Hepatocyte (in vitro differentiated cells): ENCODE measurements at regions not wholly inside any gene's neighbourhood (a gene's known extent, or its start where the extent isn't known, plus 50 kb on each side); places are given as distances from the start of the nearest gene placed in this dataset.

ENCODE experiments used
- DNase-seq: peaks from one replicate; pipeline ENCODE4 v3.0.0-alpha.2; 2016; ENCODE audit warnings: low spot score
- H2AFZ ChIP-seq: fragments of 200-600 bp; sonication (generic); 2 replicates; pipeline ENCODE4 v1.6.0; 2016; ENCODE audit warnings: antibody characterized with exemption, mild to moderate bottlenecking
- H3K27ac ChIP-seq: fragments of 200-600 bp; sonication (generic); 2 replicates; pipeline ENCODE4 v1.5.1; 2016; ENCODE audit warnings: mild to moderate bottlenecking
- H3K27me3 ChIP-seq: fragments of 200-600 bp; sonication (generic); 2 replicates; pipeline ENCODE4 v1.6.1; 2016
- H3K36me3 ChIP-seq: fragments of 200-600 bp; sonication (generic); replicated peaks from 2 replicates; pipeline ENCODE4 v1.5.1; 2016; ENCODE audit warnings: low read depth; ENCODE audit not compliant: insufficient read depth
- H3K4me1 ChIP-seq: fragments of 200-600 bp; sonication (generic); 2 replicates; pipeline ENCODE4 v1.5.1; 2016; ENCODE audit warnings: mild to moderate bottlenecking, moderate library complexity; ENCODE audit not compliant: insufficient read depth
- H3K4me2 ChIP-seq: fragments of 200-600 bp; sonication (generic); 2 replicates; pipeline ENCODE4 v1.6.0; 2016
- H3K4me3 ChIP-seq: fragments of 200-600 bp; sonication (generic); 2 replicates; pipeline ENCODE4 v1.5.1; 2016; ENCODE audit warnings: mild to moderate bottlenecking
- H3K79me2 ChIP-seq: fragments of 200-600 bp; sonication (generic); 2 replicates; pipeline ENCODE4 v1.6.0; 2017; ENCODE audit warnings: mild to moderate bottlenecking
- H3K9me2 ChIP-seq: fragments of 200-600 bp; sonication (generic); replicated peaks from 2 replicates; pipeline ENCODE4 v1.6.0; 2017; ENCODE audit warnings: mild to moderate bottlenecking; ENCODE audit not compliant: insufficient read depth
- H3K9me3 ChIP-seq: fragments of 200-600 bp; sonication (generic); 2 replicates; pipeline ENCODE4 v1.5.1; 2016; ENCODE audit warnings: low read depth, mild to moderate bottlenecking
- H4K20me1 ChIP-seq: fragments of 200-600 bp; sonication (generic); 2 replicates; pipeline ENCODE4 v1.6.0; 2016; ENCODE audit warnings: mild to moderate bottlenecking; ENCODE audit not compliant: insufficient read depth, poor library complexity, severe bottlenecking
- CTCF ChIP-seq: fragments of 200-600 bp; sonication (generic); IDR thresholded peaks from 2 replicates; pipeline ENCODE4 v1.5.1; 2016; ENCODE audit warnings: antibody characterized with exemption, mild to moderate bottlenecking; ENCODE audit not compliant: poor library complexity
- EZH2 ChIP-seq: fragments of 200-600 bp; sonication (generic); IDR thresholded peaks from 2 replicates; pipeline ENCODE4 v1.6.1; 2016; ENCODE audit warnings: antibody characterized with exemption, mild to moderate bottlenecking, borderline replicate concordance
- EZH2phosphoT487 ChIP-seq: fragments of 200-600 bp; sonication (generic); IDR thresholded peaks from one replicate; pipeline ENCODE4 v1.6.1; 2018; ENCODE audit warnings: antibody characterized with exemption, mild to moderate bottlenecking, low read depth, moderate library complexity; ENCODE audit not compliant: unreplicated experiment, severe bottlenecking
- WGBS: methylation state at CpG from one replicate; pipeline ENCODE4 v1.1.6; 2016; ENCODE audit warnings: low lambda C conversion rate; ENCODE audit errors: missing lambda C conversion rate; 5-methylcytosine and 5-hydroxymethylcytosine counted together

- H3K27ac ChIP-seq: no peak overlapping the region
- no peak for DNase-seq
- H3K27me3 ChIP-seq: no peaks in the 10 kb centered on the region
- no peaks in the 10 kb centered on the region for H3K4me1 ChIP-seq
- no peak overlapping the region for H2AFZ ChIP-seq
- H3K9me3 ChIP-seq: no peaks in the 10 kb centered on the region
- no peaks in the 10 kb centered on the region for H3K9me2 ChIP-seq
- TF ChIP-seq CTCF: no peak
- no peak for TF ChIP-seq EZH2phosphoT487
- no peak for TF ChIP-seq EZH2
- no peaks in the 10 kb centered on the region for H4K20me1 ChIP-seq
- H3K79me2 ChIP-seq: no peaks in the 10 kb centered on the region
- H3K4me2 ChIP-seq: no peak overlapping the region
- H3K4me3 ChIP-seq: no peak overlapping the region
- 73% methylated on average over 16 of the region's 16 CpGs for WGBS
- no peaks in the 10 kb centered on the region for H3K36me3 ChIP-seq
Measured at GRCh38 chr1:11397151-11397901, 81.6 kb upstream of the DISP3 start.

- Histone ChIP-seq H4K20me1 (no peaks in the 10 kb centered on the region), H3K4me2 (no peak overlapping the region), H2AFZ (no peak overlapping the region), H3K9me3 (no peaks in the 10 kb centered on the region), H3K27me3 (no peaks in the 10 kb centered on the region), H3K9me2 (no peaks in the 10 kb centered on the region), H3K79me2 (no peaks in the 10 kb centered on the region), H3K4me1 (no peaks in the 10 kb centered on the region), H3K27ac (no peak overlapping the region), H3K4me3 (no peak overlapping the region), H3K36me3 (no peaks in the 10 kb centered on the region)
- 96% methylated on average over 6 of the region's 6 CpGs for WGBS
- TF ChIP-seq EZH2 (no peak), CTCF (no peak), EZH2phosphoT487 (no peak)
- no peak for DNase-seq
Measured at GRCh38 chr1:11399250-11399649, 79.7 kb upstream of the DISP3 start.

DNA sequence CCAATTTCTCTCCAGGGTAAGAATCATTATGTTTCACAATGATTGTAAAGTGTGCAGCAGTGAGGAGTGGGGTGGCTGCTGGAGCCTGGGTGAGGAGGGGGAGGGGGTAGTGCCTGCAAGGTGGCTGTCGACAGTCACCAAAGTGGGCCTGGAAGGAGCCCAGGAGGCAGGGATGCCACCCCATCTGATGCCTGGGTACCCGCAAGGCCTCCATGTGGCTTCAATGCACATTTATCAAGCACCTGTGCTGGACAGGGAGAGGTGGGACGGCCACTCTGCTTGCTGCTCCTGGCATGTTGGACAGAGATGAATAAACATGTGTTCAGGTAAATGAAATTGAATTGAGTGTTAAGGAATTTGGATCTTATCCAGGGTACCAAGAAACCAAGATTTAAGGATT lies 78.8 kb upstream of the DISP3 start:
- 78% methylated on average over 3 of the region's 3 CpGs for WGBS
- no peak for TF ChIP-seq EZH2
- no peak for TF ChIP-seq CTCF
- no peak for TF ChIP-seq EZH2phosphoT487

More for the DNA sequence above, 78.8 kb upstream of the DISP3 start:
- Histone ChIP-seq H4K20me1 (no peaks in the 10 kb centered on the region), H3K9me2 (no peaks in the 10 kb centered on the region), H3K4me3 (no peak overlapping the region), H3K9me3 (no peaks in the 10 kb centered on the region), H3K79me2 (no peaks in the 10 kb centered on the region), H3K27me3 (no peaks in the 10 kb centered on the region), H3K27ac (no peak overlapping the region), H3K36me3 (no peaks in the 10 kb centered on the region), H3K4me1 (no peaks in the 10 kb centered on the region), H2AFZ (no peak overlapping the region), H3K4me2 (no peak overlapping the region)
- no peak for DNase-seq
